WTC11 (cell line): ENCODE measurements at regions not wholly inside any gene's neighbourhood (a gene's known extent, or its start where the extent isn't known, plus 50 kb on each side); places are given as distances from the start of the nearest gene placed in this dataset.

Experiments used
- ATAC-seq: fragments of 200-7000 bp; cut with Tn5 transposase; 2 replicates; pipeline ENCODE4 v1.10.0; 2021; ENCODE audit warnings: mild to moderate bottlenecking, moderate library complexity
- CTCF ChIA-PET: fragments of 300-600 bp; sonication (Branson Sonifier 250); formaldehyde crosslinking; loops from one replicate; lab custom pipeline; 2021; ENCODE audit warnings: antibody characterized with exemption; lab: Charles Lee
- POLR2A ChIA-PET: fragments of 350-600 bp; sonication (Branson Sonifier 250); formaldehyde crosslinking; loops from one replicate; lab custom pipeline; 2021; ENCODE audit warnings: antibody characterized with exemption; lab: Charles Lee
- DNase-seq: peaks from one replicate; pipeline ENCODE4 v3.0.0; 2021; ENCODE audit warnings: low spot score
- H3K27ac Mint-ChIP-seq: 2 replicates; pipeline ENCODE4 v1.8.0; 2021; ENCODE audit warnings: mixed read lengths
- H3K27me3 Mint-ChIP-seq: 2 replicates; pipeline ENCODE4 v1.8.0; 2021; ENCODE audit warnings: low read depth, mild to moderate bottlenecking, moderate library complexity, mixed read lengths
- H3K36me3 Mint-ChIP-seq: 2 replicates; pipeline ENCODE4 v1.8.0; 2021; ENCODE audit warnings: mixed read lengths
- H3K4me1 Mint-ChIP-seq: 2 replicates; pipeline ENCODE4 v1.8.0; 2022; ENCODE audit warnings: mixed read lengths
- H3K4me3 Mint-ChIP-seq: 2 replicates; pipeline ENCODE4 v1.8.0; 2021; ENCODE audit warnings: mild to moderate bottlenecking, moderate library complexity, mixed read lengths
- H3K9me3 Mint-ChIP-seq: 2 replicates; pipeline ENCODE4 v1.8.0; 2021; ENCODE audit warnings: mixed read lengths
- E2F1 ChIP-seq: sonication (generic); formaldehyde crosslinking; IDR thresholded peaks from 2 replicates; pipeline ENCODE4 v1.8.0; 2022; ENCODE audit warnings: mild to moderate bottlenecking, missing genetic modification reagents
- ERG ChIP-seq: fragments of 250-450 bp; sonication (Bioruptor Pico); IDR thresholded peaks from 2 replicates; pipeline ENCODE4 v1.8.0; 2021; ENCODE audit warnings: mild to moderate bottlenecking
- ETV6 ChIP-seq: sonication (generic); formaldehyde crosslinking; IDR thresholded peaks from 2 replicates; pipeline ENCODE4 v1.8.1; 2022; ENCODE audit warnings: mild to moderate bottlenecking, missing genetic modification reagents
- GRHL2 ChIP-seq: fragments of 250-450 bp; sonication (Bioruptor Pico); IDR thresholded peaks from 2 replicates; pipeline ENCODE4 v1.8.0; 2022; ENCODE audit warnings: mild to moderate bottlenecking, moderate library complexity; ENCODE audit not compliant: insufficient replicate concordance, severe bottlenecking
- HMGA2 ChIP-seq: fragments of 250-450 bp; sonication (Bioruptor Pico); IDR thresholded peaks from 2 replicates; pipeline ENCODE4 v1.4.0; 2021; ENCODE audit warnings: mild to moderate bottlenecking, moderate library complexity
- IRF2 ChIP-seq: sonication (generic); formaldehyde crosslinking; IDR thresholded peaks from 2 replicates; pipeline ENCODE4 v1.8.0; 2022; ENCODE audit warnings: low read depth, missing genetic modification reagents, borderline replicate concordance
- NFATC4 ChIP-seq: fragments of 250-450 bp; sonication (Bioruptor Pico); IDR thresholded peaks from 2 replicates; pipeline ENCODE4 v1.9.0; 2021; ENCODE audit warnings: mild to moderate bottlenecking
- RELA ChIP-seq: sonication (generic); formaldehyde crosslinking; IDR thresholded peaks from 2 replicates; pipeline ENCODE4 v1.8.1; 2022; ENCODE audit warnings: missing genetic modification reagents, mild to moderate bottlenecking, borderline replicate concordance
- SOX15 ChIP-seq: fragments of 250-450 bp; sonication (Bioruptor Pico); IDR thresholded peaks from 2 replicates; pipeline ENCODE4 v1.9.0; 2021; ENCODE audit warnings: mild to moderate bottlenecking
- STAT6 ChIP-seq: sonication (generic); formaldehyde crosslinking; conservative IDR thresholded peaks from 2 replicates; pipeline ENCODE4 v1.8.1; 2023; ENCODE audit warnings: mild to moderate bottlenecking, low read depth, missing genetic modification reagents, moderate library complexity
- TP53 ChIP-seq: sonication (generic); formaldehyde crosslinking; IDR thresholded peaks from 2 replicates; pipeline ENCODE4 v1.8.1; 2023; ENCODE audit warnings: mild to moderate bottlenecking, missing genetic modification reagents
- ZNF416 ChIP-seq: fragments of 250-450 bp; sonication (Bioruptor Pico); IDR thresholded peaks from 2 replicates; pipeline ENCODE4 v1.9.0; 2021; ENCODE audit warnings: mild to moderate bottlenecking, inconsistent platforms
- TF ChIP-seq, protein P1 (sequence below): sonication (generic); formaldehyde crosslinking; IDR thresholded peaks from 2 replicates; pipeline ENCODE4 v1.8.1; 2022; ENCODE audit warnings: missing genetic modification reagents, borderline replicate concordance

DNA sequence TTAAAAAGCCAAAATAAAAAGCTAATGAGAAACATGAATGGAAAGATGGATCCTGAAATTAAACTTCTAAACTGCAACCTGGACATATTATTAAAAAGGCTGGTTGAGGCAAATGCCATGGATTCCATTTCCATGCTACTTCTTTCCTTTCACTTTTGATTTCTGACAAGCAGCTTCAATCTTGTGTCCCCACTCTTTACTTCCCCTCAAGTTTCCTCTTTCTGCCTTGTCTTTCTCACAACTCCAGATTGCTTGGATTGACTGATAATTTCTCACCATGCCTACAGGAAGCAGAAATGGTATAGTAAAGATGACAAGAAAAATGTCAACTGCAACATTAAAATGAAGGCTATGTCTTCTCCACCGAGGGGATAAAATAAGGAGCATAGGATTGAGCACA lies 1136.7 kb downstream of the TUSC7 start:
- no peaks in the 10 kb centered on the region for H3K9me3 Mint-ChIP-seq
- no peak for TF ChIP-seq ZNF416 (CRISPR knock-in tag)
- TF ChIP-seq IRF2 (CRISPR knock-in tag): no peak
- H3K4me1 Mint-ChIP-seq: no peaks in the 10 kb centered on the region
- POLR2A ChIA-PET: no interaction called here
- ATAC-seq (no peak), DNase-seq (no peak)
- no peak overlapping the region for H3K4me3 Mint-ChIP-seq
- H3K27ac Mint-ChIP-seq: no peak overlapping the region
- H3K27me3 Mint-ChIP-seq: no peaks in the 10 kb centered on the region
- CTCF ChIA-PET: no interaction called here
- H3K36me3 Mint-ChIP-seq: no peaks in the 10 kb centered on the region

DNA sequence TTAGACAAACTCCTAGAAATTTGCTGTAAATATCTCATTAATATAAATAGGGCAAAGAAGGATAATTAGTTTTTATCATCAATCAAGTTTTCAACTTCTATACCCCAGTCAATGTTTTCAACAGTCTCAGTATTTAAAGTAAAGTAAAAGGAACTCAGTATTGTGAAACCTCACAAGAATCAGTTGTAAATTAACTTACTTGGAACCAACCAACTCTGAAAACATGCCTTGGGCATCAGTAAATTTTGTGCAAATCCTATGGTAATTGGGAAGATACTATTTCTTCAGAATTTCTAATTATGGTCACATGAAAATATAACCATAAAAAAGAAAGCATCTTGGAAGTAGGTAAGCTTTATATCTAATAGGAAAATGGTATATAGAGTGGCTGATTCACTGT lies 1139.0 kb downstream of the TUSC7 start:
- H3K4me1 Mint-ChIP-seq: no peaks in the 10 kb centered on the region
- H3K27me3 Mint-ChIP-seq: no peaks in the 10 kb centered on the region
- H3K36me3 Mint-ChIP-seq: 0 out of 2 replicates have a peak, but pooled peaks cover 3% of the 10 kb centered on the region
- ChIA-PET POLR2A (no interaction called here), CTCF (no interaction called here)
- H3K9me3 Mint-ChIP-seq: peaks cover 15% of the 10 kb centered on the region
- no peak overlapping the region for H3K27ac Mint-ChIP-seq
- DNase-seq (no peak), ATAC-seq (no peak)
- H3K4me3 Mint-ChIP-seq: no peak overlapping the region
- no peak for TF ChIP-seq RELA (CRISPR knock-in tag)

GRCh38 chr3:117853923-117854668 lies 1144.5 kb downstream of the TUSC7 start:
- DNase-seq (no peak), ATAC-seq (no peak)
- Mint-ChIP-seq H3K9me3 (peaks cover 15% of the 10 kb centered on the region), H3K4me1 (peaks cover 3% of the 10 kb centered on the region; the same call in 1 of the 2 replicates), H3K27me3 (no peaks in the 10 kb centered on the region), H3K36me3 (0 out of 2 replicates have a peak, but pooled peaks cover 3% of the 10 kb centered on the region), H3K4me3 (no peak overlapping the region), H3K27ac (no peak overlapping the region)
- TF ChIP-seq STAT6 (CRISPR knock-in tag): no peak
- TF ChIP-seq ETV6: no peak
- TF ChIP-seq ERG: no peak
- no peak for TF ChIP-seq SOX15 (CRISPR knock-in tag)
- no peak for TF ChIP-seq E2F1 (CRISPR knock-in tag)
- ChIA-PET CTCF (no interaction called here), POLR2A (no interaction called here)

DNA sequence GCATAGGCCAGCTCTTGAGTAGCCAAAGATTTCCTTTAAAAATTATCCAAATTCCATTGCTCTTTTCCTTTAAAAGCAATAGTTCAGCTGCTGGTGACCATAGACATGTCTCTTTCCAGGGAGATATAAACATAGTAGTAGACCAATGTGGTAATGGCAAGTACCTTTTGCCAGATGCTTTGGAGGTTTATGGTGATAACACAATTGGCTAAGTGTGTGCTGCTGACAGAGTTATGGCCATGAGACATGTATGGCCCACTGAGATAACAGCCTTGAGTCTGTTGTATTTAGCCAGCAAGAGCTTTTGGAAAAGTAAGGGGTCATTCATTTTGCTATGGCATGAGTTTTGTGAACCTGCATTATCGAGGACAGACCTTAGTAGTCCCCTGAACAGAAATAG lies 1146.8 kb downstream of the TUSC7 start:
- TF ChIP-seq TP53 (CRISPR knock-in tag): no peak
- H3K4me3 Mint-ChIP-seq: no peak overlapping the region
- H3K4me1 Mint-ChIP-seq: peaks cover 3% of the 10 kb centered on the region; the same call in 1 of the 2 replicates
- DNase-seq (no peak), ATAC-seq (no peak)
- ChIA-PET CTCF (no interaction called here), POLR2A (no interaction called here)
- no peaks in the 10 kb centered on the region for H3K27me3 Mint-ChIP-seq
- 0 out of 2 replicates have a peak, but pooled peaks cover 3% of the 10 kb centered on the region for H3K36me3 Mint-ChIP-seq
- no peak overlapping the region for H3K27ac Mint-ChIP-seq
- peaks cover 18% of the 10 kb centered on the region for H3K9me3 Mint-ChIP-seq

DNA sequence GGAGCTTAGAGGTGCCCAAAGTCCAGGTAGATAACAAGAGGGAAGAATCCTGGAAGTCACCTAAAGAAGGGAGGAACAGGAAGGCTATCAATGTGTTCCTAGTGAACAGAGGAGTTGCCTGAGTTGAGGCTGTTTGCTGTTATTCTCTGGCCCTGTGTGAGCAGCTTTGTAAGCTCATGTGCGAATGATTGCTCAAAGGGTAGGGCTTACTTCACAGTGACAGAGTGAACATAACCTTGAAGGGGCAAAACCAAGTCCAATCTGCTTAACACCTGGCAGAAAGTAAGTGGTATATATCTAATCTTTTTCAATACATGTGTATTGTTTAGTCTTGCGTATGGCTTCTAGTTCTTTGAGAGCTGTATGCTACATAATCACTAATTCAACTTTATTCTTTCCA lies 1153.6 kb downstream of the TUSC7 start:
- CTCF ChIA-PET: no interaction called here
- Mint-ChIP-seq H3K4me1 (no peaks in the 10 kb centered on the region), H3K9me3 (peaks cover 4% of the 10 kb centered on the region; the same call in 1 of the 2 replicates)

More for the DNA sequence above, 1153.6 kb downstream of the TUSC7 start:
- ATAC-seq: no peak
- Mint-ChIP-seq H3K27me3 (no peaks in the 10 kb centered on the region), H3K27ac (no peak overlapping the region), H3K4me3 (no peak overlapping the region), H3K36me3 (no peaks in the 10 kb centered on the region)
- no peak for DNase-seq
- TF ChIP-seq NFATC4 (CRISPR knock-in tag) (no peak), HMGA2 (CRISPR knock-in tag) (no peak), GRHL2 (CRISPR knock-in tag) (no peak)
- TF ChIP-seq, protein P1, sequence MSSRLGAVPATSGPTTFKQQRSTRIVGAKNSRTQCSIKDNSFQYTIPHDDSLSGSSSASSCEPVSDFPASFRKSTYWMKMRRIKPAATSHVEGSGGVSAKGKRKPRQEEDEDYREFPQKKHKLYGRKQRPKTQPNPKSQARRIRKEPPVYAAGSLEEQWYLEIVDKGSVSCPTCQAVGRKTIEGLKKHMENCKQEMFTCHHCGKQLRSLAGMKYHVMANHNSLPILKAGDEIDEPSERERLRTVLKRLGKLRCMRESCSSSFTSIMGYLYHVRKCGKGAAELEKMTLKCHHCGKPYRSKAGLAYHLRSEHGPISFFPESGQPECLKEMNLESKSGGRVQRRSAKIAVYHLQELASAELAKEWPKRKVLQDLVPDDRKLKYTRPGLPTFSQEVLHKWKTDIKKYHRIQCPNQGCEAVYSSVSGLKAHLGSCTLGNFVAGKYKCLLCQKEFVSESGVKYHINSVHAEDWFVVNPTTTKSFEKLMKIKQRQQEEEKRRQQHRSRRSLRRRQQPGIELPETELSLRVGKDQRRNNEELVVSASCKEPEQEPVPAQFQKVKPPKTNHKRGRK: no peak
- POLR2A ChIA-PET: no interaction called here
